SK-N-MC (cell line): ENCODE measurements at regions not wholly inside any gene's neighbourhood (a gene's known extent, or its start where the extent isn't known, plus 50 kb on each side); places are given as distances from the start of the nearest gene placed in this dataset.

Experiments used
- DNase-seq: peaks from one replicate; pipeline ENCODE4 v3.0.0-alpha.2; 2011; ENCODE audit warnings: low read depth, low spot score
- H3K27ac ChIP-seq: fragments of 200-600 bp; sonication (generic); 2 replicates; pipeline ENCODE4 v1.5.1; 2016; ENCODE audit warnings: mixed run types
- H3K36me3 ChIP-seq: fragments of 200-600 bp; sonication (generic); 2 replicates; pipeline ENCODE4 v1.6.1; 2017; ENCODE audit warnings: antibody characterized with exemption, low read length, mixed read lengths; ENCODE audit not compliant: insufficient read depth
- H3K4me3 ChIP-seq: fragments of 200-600 bp; sonication (generic); 2 replicates; pipeline ENCODE4 v1.5.1; 2016
- H3K9ac ChIP-seq: fragments of 200-600 bp; sonication (generic); 2 replicates; pipeline ENCODE4 v1.8.0; 2017; ENCODE audit warnings: mixed run types, mixed read lengths; ENCODE audit not compliant: insufficient read length
- H3K9me3 ChIP-seq: fragments of 200-600 bp; sonication (generic); 2 replicates; pipeline ENCODE4 v1.6.1; 2017; ENCODE audit warnings: low read depth, mild to moderate bottlenecking, antibody characterized with exemption, low read length, moderate library complexity, mixed read lengths
- EZH2 ChIP-seq: fragments of 200-600 bp; sonication (generic); IDR thresholded peaks from one replicate; pipeline ENCODE4 v1.6.1; 2017; ENCODE audit warnings: antibody characterized with exemption
- FOXP2 ChIP-seq: optimal IDR thresholded peaks from 2 replicates; pipeline ENCODE3; 2011; ENCODE audit warnings: mild to moderate bottlenecking, moderate library complexity; ENCODE audit not compliant: insufficient read depth; ENCODE audit errors: extremely low read length, control extremely low read depth
- POLR2AphosphoS5 ChIP-seq: IDR thresholded peaks from 2 replicates; pipeline ENCODE4 v1.6.1; 2012; ENCODE audit warnings: mild to moderate bottlenecking, low read depth, low read length, borderline replicate concordance

- Histone ChIP-seq H3K9me3 (no peaks in the 10 kb centered on the region), H3K27ac (no peak overlapping the region), H3K36me3 (no peaks in the 10 kb centered on the region), H3K4me3 (no peak overlapping the region), H3K9ac (no peak overlapping the region)
- DNase-seq: no peak
- TF ChIP-seq EZH2 (no peak), POLR2AphosphoS5 (no peak), FOXP2 (no peak)
Measured at GRCh38 chr5:4651806-4652565, 488.1 kb upstream of the ADAMTS16 start.

- H3K36me3 ChIP-seq: no peaks in the 10 kb centered on the region
- H3K4me3 ChIP-seq: no peak overlapping the region
- no peaks in the 10 kb centered on the region for H3K9me3 ChIP-seq
- TF ChIP-seq EZH2 (no peak), POLR2AphosphoS5 (no peak), FOXP2 (no peak)
- H3K9ac ChIP-seq: no peak overlapping the region
- H3K27ac ChIP-seq: no peak overlapping the region
- DNase-seq: no peak
Measured at GRCh38 chr5:4653475-4653874, 486.7 kb upstream of the ADAMTS16 start.

- no peaks in the 10 kb centered on the region for H3K9me3 ChIP-seq
- no peak overlapping the region for H3K4me3 ChIP-seq
- no peaks in the 10 kb centered on the region for H3K36me3 ChIP-seq
- H3K27ac ChIP-seq: no peak overlapping the region
- H3K9ac ChIP-seq: no peak overlapping the region
- TF ChIP-seq POLR2AphosphoS5 (no peak), EZH2 (no peak), FOXP2 (no peak)
- DNase-seq: no peak
Measured at GRCh38 chr5:4659851-4660250, 480.3 kb upstream of the ADAMTS16 start.

GRCh38 chr5:4661326-4661725 lies 478.8 kb upstream of the ADAMTS16 start:
- Histone ChIP-seq H3K36me3 (no peaks in the 10 kb centered on the region), H3K27ac (no peak overlapping the region), H3K9ac (no peak overlapping the region), H3K4me3 (no peak overlapping the region), H3K9me3 (no peaks in the 10 kb centered on the region)
- TF ChIP-seq POLR2AphosphoS5: no peak
- TF ChIP-seq FOXP2: no peak
- no peak for TF ChIP-seq EZH2
- no peak for DNase-seq

- no peak overlapping the region for H3K27ac ChIP-seq
- no peaks in the 10 kb centered on the region for H3K9me3 ChIP-seq
- DNase-seq: no peak
- H3K36me3 ChIP-seq: no peaks in the 10 kb centered on the region
- TF ChIP-seq EZH2 (no peak), POLR2AphosphoS5 (no peak), FOXP2 (no peak)
- no peak overlapping the region for H3K4me3 ChIP-seq
- no peak overlapping the region for H3K9ac ChIP-seq
Measured at GRCh38 chr5:4661836-4662235, 478.3 kb upstream of the ADAMTS16 start.

GRCh38 chr5:4662756-4663155 lies 477.4 kb upstream of the ADAMTS16 start:
- Histone ChIP-seq H3K36me3 (no peaks in the 10 kb centered on the region), H3K4me3 (no peak overlapping the region), H3K9me3 (no peaks in the 10 kb centered on the region), H3K9ac (no peak overlapping the region), H3K27ac (no peak overlapping the region)
- DNase-seq: no peak
- TF ChIP-seq POLR2AphosphoS5 (no peak), FOXP2 (no peak), EZH2 (no peak)

GRCh38 chr5:4665911-4666310 lies 474.2 kb upstream of the ADAMTS16 start:
- TF ChIP-seq EZH2 (no peak), FOXP2 (no peak), POLR2AphosphoS5 (no peak)
- no peak for DNase-seq
- Histone ChIP-seq H3K9me3 (no peaks in the 10 kb centered on the region), H3K9ac (no peak overlapping the region), H3K4me3 (no peak overlapping the region), H3K36me3 (no peaks in the 10 kb centered on the region), H3K27ac (no peak overlapping the region)

GRCh38 chr5:4674166-4674565 lies 466.0 kb upstream of the ADAMTS16 start:
- no peak for DNase-seq
- Histone ChIP-seq H3K27ac (no peak overlapping the region), H3K4me3 (no peak overlapping the region), H3K36me3 (no peaks in the 10 kb centered on the region), H3K9me3 (no peaks in the 10 kb centered on the region), H3K9ac (no peak overlapping the region)
- no peak for TF ChIP-seq POLR2AphosphoS5
- no peak for TF ChIP-seq FOXP2
- no peak for TF ChIP-seq EZH2

GRCh38 chr5:4676934-4677333 lies 463.2 kb upstream of the ADAMTS16 start:
- Histone ChIP-seq H3K4me3 (no peak overlapping the region), H3K36me3 (no peaks in the 10 kb centered on the region), H3K9me3 (no peaks in the 10 kb centered on the region), H3K27ac (no peak overlapping the region), H3K9ac (no peak overlapping the region)
- TF ChIP-seq EZH2 (no peak), FOXP2 (no peak), POLR2AphosphoS5 (no peak)
- no peak for DNase-seq
